HG02623 (cell line): ENCODE measurements at regions not wholly inside any gene's neighbourhood (a gene's known extent, or its start where the extent isn't known, plus 50 kb on each side); places are given as distances from the start of the nearest gene placed in this dataset.
"Not testable (repeated sequence)": the region's sequence is repeated elsewhere in the genome, so short reads cannot be mapped to it uniquely, and the experiment has no call there.

Source experiments
- ATAC-seq: cut with Tn5 transposase; IDR thresholded peaks from one replicate; pipeline ENCODE4 v1.9.1; 2021; ENCODE audit warnings: moderate library complexity; ENCODE audit not compliant: unreplicated experiment

DNA sequence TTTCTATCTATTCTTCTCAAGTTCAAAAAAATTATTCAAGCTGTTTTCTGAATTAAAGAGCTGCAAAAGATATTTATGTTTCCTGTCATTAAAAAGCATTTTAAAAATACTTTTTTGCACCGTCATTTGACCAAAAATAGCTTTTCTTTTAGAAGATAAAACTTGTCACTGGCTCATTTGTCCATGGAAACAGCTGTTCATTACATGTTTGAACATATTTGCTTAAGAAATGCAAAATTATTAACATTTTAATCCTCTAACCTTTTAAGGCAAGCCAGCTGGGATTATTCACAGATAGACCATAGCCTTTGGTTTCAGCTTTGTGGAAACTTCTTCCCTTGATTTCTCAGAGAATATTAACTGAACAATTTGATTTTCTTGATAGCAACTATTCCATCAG lies 393.9 kb downstream of the TUSC1 start:
- ATAC-seq = no peak

DNA sequence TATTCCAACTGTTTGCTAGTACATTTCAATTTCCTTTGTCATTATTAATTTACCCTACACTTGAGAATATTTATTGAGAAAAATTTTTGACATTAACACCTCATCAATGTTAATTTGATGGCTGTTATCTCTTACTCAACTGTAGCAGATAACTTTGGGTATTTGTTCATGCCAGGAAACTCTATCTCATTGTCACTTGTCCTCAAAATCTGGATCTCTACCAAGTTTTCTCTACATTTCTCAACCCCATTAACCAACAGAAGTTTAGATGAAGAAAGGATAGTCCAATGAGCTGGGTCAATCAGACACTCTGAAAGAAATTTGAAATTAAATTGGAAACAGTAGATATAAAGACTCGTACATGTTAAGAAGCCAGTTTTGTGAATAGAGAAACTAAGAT lies 395.3 kb downstream of the TUSC1 start:
- ATAC-seq = no peak

GRCh38 chr9:25261445-25261844 lies 416.8 kb downstream of the TUSC1 start:
- no peak for ATAC-seq

DNA sequence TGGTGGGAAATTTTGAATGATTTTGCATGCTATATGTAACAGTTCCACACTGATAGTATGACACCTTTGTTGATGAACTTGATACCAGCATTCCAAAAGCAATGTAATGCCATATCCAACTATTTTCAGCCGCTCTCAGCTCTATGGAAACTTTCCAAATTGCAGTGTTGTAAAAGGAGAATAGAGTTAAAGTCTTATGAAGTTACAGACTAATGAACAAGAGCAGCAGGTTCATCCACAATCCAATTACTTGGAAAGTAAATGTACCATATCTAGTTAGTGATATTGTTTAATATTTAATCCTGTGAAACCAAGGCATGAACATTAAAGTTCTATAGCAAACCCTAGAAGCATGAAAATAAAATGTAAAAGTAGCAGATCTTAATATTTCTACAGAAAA lies 418.2 kb downstream of the TUSC1 start:
- no peak for ATAC-seq

- ATAC-seq = no peak
Measured at GRCh38 chr9:25255216-25255615, 423.0 kb downstream of the TUSC1 start.

- ATAC-seq = no peak
Measured at GRCh38 chr9:25254051-25254450, 424.2 kb downstream of the TUSC1 start.

GRCh38 chr9:25241421-25241820 lies 436.8 kb downstream of the TUSC1 start:
- ATAC-seq = no peak

DNA sequence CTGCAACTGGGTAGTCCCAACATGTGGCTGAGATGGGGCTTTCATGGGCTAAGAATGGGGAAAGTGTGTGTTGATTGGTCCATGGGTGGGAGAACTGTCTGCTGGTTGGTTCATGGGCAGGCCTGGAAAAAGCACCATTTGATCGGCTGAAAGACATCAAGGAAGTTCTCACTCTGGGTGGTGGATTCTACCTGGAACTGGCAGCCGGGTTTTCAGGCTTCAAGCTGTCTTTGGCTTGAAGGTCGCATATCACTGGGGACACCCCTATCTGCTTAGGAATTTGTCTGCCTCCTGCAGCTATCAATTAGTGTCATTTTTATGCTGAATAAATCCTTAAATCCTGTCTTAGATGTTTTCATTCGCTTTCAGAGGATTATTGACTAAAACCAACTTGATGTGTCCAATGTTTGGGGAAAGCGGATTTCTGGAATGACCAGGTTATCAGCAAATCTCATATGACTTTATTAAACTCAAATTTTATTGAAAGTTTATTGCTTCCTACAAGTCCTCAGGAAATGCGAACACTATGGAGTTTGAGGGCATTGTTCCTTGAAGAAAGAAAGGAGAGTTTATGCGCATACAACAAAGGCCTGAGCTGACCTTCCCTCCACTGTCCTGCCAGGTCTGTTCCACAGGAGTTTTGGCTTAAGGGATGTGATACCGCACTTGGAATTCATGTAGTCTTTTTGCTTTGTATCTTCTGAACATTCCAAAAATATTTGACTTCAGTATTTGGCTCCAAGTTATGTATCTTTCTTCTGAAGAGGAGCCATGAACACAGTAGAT lies 451.1 kb downstream of the TUSC1 start:
- ATAC-seq = no peak

GRCh38 chr9:25225938-25226760 lies 452.1 kb downstream of the TUSC1 start:
- ATAC-seq = no peak

DNA sequence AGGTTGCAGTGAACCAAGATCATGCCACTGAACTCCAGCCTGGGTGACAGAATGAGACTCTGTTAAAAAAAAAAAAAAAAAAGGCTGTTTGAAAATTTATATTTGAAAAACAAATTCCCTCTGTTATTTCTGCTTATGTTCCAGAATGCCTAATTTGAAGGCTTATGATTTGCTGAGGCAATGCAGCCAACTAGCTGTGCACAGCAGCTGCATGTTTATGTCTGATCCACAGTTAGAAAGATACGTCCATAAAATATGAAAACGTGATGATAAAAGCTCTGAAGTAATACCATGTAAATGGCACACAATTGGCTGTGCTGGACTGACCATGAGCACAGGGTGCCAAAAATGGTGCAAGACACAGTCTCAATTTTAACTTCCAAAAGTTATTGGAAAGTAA lies 453.2 kb downstream of the TUSC1 start:
- ATAC-seq = no peak

- no peak for ATAC-seq
Measured at GRCh38 chr9:25224309-25224708, 453.9 kb downstream of the TUSC1 start.

DNA sequence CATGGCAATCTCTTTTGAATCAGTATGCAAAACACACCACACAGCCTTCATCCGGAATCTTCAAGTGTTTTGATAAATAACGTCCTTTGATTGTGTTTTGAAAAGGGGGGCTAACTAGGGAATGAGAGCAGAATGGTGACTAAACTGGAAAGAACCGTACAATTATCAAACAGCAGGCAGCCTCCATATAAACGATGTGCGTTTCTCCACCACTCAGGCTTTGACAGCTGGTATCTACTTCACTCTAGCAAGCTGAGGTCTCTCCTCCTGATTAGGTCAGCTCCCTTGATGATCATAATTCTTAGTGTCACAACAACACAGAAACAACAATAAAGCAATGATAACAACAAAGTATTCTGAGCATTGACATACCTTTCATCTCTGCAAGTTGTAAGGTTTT lies 465.9 kb downstream of the TUSC1 start:
- no peak for ATAC-seq

DNA sequence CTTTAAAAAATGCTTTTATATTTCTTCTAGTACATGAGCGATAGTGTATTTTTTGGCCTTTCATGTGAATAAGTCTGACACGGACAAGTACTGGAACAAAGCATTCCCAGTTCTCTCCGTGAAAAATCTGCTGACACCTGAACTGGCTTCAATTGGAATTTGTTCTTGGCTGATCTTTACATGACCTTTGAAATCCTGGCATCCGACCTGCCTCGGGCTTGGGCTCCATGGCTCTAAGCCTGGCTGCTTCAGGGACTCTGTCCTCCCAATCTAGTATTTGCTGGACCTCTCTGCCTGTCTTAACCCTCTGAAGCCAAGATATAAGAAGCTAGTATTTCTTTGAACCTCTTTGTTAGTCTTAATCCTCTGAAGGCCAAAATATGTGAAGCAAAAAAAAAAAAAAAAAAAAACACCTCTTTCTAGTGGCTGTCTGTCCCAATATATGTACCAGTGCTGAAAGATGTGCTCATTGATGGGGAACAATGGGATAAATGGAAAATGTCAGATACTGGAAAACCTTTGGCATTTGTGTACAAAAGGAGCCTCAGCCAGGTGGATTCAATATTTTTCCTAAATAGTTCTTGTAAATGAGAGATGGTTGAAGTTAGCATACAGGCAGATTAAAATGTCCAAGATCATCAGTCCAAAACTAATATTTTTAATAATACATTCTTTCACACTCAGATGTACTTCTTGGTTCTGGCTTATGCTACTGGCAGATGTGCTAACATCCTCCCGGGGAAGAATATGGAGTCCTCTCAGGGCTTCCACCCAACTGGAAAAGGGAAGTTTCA lies 470.6 kb downstream of the TUSC1 start:
- ATAC-seq = no peak

GRCh38 chr9:25206027-25206426 lies 472.2 kb downstream of the TUSC1 start:
- no peak for ATAC-seq

DNA sequence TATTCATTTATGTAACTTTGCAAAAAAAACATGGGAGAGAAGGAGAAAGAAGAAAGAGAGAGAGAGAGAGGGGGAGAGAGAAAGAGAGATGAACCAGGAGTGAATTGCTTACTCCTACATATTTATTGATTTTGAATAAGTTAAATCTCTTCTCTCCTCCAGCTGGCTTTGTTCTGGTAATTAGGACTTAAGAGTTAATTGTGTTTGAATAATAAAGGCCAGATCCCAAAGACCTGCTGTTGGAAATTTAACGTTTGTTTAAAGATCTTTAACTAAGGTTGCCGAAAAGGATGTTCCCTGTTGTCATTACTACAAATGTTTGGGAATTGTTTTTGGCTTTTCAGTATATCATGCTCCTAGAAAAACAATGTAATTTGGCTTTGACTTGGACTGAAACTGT lies 473.0 kb downstream of the TUSC1 start:
- ATAC-seq = no peak

DNA sequence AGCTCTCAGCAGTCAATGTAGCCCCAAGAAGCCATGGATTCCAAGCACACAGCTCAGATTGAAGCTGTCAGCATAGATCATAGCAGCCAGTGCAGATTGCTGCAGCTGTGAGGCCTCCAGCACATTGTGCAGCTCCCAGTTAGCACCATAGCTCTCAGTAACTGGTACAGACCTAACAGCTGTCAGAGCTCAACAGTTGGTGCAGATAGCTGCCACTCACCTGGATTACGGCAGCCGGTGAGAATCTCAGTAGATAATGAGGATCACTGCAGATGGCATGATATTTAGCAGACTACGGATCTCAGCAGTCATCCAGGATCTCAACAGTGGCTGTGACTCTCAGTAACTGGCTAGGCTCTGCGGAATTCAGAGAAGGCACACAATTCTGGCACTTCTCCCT lies 500.4 kb downstream of the TUSC1 start:
- no peak for ATAC-seq

DNA sequence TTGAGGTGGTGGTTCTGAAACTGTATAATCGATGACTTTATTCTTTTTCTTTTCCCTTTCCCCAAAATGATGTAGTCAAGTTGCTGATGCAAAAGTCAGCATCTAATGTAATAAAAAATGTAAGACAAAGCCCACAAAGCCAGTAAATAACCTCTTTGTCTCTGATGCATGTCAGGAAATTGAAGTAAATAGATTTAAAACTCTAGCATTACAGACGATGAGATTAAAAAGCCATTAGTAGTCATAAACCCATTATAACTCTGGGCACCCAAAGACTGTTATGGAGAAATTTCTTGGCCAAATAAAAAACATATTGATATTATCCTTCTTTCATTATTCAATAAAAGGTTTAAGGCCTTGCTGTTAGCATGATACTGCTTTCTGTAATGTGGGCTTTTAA lies 548.7 kb downstream of the TUSC1 start:
- no peak for ATAC-seq

GRCh38 chr9:25121811-25122210 lies 556.4 kb downstream of the TUSC1 start:
- ATAC-seq = no peak

GRCh38 chr9:25119041-25119440 lies 559.2 kb downstream of the TUSC1 start:
- ATAC-seq = no peak

DNA sequence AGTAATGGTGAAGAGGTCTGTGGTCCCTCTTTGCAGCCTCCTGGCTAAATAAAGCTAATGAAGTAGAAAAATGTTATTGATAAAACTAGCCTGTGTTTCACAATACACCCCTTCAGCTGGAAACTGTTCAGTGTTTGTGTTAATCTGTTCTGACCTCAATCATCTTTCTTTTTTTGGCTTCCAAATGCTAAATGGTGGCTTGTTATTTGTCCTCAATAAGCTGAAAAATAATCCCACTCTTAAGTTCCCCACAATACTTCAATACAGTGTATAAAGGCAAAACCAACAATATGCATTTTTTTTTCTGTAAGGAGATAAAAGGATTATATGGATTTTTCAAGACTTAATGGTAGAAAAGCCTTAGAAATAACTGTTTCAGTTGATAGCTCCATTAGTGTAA lies 560.5 kb downstream of the TUSC1 start:
- no peak for ATAC-seq

GRCh38 chr9:25102204-25102603 lies 556.5 kb upstream of the IZUMO3 start:
- ATAC-seq = not testable (repeated sequence)

DNA sequence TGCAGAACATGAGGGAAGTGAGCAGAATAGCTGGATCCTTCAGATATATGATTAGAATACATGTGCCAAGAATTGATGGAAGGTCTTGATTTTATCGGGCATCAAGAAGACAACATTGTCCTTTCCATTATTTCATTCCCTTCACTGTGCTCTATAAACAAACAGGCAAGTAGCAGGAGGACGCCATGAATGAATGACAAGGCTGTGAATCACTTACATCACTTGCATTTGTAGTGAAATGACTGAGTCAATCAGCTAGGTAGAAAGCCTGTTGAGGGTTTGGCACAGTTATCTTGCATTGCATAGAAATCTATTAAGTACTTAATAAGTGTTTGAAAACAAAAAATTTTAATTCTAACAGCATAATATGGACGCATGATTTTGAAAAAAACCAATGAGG lies 548.8 kb upstream of the IZUMO3 start:
- ATAC-seq = no peak
